ENCODE measurements at regions not wholly inside any gene's neighbourhood (a gene's known extent, or its start where the extent isn't known, plus 50 kb on each side); places are given as distances from the start of the nearest gene placed in this dataset.
"Not testable (repeated sequence)": the region's sequence is repeated elsewhere in the genome, so short reads cannot be mapped to it uniquely, and the experiment has no call there.

DNA sequence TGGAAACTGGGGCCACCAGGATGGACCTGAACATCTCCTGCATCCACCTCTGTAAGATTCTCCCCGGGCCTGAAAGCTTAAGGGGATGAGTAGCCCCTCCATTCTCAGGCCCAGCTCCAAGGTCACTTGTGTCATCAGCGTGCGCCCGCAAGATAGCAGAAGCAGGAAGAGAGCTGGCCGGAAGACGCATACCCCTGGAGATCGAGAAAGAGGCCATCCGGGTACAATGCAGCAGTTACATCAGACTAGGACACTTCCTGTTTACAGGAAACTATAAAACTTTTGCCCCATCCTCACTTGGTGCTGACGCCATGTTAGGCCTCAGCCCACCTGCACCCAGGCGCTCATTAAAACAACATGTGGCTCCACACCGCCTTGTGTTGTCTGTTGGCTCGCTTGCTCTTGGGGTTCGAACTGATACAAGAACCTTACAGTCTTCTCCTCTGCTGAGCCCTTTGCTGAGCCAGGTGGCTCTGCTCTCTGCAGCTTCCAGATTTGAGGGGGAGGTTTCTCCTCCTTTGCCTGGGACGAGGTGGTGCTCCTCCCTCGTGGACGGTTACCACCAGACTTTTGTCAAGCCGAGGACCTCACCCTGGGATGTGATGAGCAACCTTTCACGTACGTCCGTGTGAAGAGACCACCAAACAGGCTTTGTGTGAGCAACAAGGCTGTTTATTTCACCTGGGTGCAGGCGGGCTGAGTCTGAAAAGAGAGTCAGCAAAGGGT is 277.5 kb upstream of the C1orf174 start:
- peaks cover 0 to 12% (median 0%) of the 10 kb centered on the region in 9 donors for H3K27me3 ChIP-seq
- TF ChIP-seq CTCF (IDR thresholded peaks at IDR 0.05) = no peak
- TF ChIP-seq POLR2A (IDR thresholded peaks at IDR 0.05) = no peak
- no peaks in the 10 kb centered on the region for H3K36me3 ChIP-seq
- H3K27ac ChIP-seq = no peak overlapping the region
- DNase-seq (no peak), ATAC-seq (no peak)
- H3K9me3 ChIP-seq = no peaks in the 10 kb centered on the region
- WGBS, 4 donors = 70 to 76% (median 72%) methylated on average over 21 of the region's 21 CpGs
- no peaks in the 10 kb centered on the region for H3K4me1 ChIP-seq
- intact Hi-C loops (cut with DNase I) = no loop called here
- H3K4me3 ChIP-seq = no peak overlapping the region

DNA sequence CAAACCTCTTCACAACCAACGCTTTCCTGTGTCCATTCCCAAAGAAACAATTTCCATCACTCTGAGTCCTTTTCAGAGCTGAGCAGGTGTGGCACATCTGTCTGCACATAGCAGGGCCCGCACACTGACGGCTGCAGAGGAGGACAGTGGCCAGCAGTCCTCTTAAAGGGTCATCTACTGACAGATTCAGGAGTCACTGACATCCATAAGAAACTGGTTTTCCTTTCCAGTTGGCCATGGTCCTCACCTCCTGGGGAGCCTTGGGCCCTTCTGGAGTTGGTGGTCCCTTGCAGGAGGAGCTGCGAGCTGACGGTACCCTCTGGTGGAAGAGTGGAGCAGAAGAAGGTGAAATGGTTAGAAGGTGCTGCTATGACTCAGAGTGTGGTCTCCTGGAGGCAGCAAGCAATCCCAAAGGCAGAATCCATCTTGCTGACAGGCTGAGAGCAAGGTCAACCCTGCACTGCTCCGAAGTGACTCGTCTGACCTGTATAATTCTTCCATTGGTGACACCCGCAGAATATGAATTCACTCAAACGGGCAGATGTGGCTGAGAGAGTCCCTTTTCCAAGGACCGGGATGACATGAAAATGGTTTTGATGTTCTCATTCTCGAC is 278.5 kb upstream of the C1orf174 start:
- H3K36me3 ChIP-seq = no peaks in the 10 kb centered on the region
- intact Hi-C loops (cut with DNase I) = no loop called here
- H3K4me1 ChIP-seq = no peaks in the 10 kb centered on the region
- WGBS, 4 donors = 68 to 81% (median 77%) methylated on average over 11 of the region's 11 CpGs
- H3K27ac ChIP-seq = no peak overlapping the region
- no peak overlapping the region for H3K4me3 ChIP-seq
- peaks cover 0 to 4% (median 0%) of the 10 kb centered on the region in 9 donors for H3K27me3 ChIP-seq
- no peak for ATAC-seq
- no peak for TF ChIP-seq CTCF (IDR thresholded peaks at IDR 0.05)
- TF ChIP-seq POLR2A (IDR thresholded peaks at IDR 0.05) = no peak
- no peaks in the 10 kb centered on the region for H3K9me3 ChIP-seq
- no peak for DNase-seq

DNA sequence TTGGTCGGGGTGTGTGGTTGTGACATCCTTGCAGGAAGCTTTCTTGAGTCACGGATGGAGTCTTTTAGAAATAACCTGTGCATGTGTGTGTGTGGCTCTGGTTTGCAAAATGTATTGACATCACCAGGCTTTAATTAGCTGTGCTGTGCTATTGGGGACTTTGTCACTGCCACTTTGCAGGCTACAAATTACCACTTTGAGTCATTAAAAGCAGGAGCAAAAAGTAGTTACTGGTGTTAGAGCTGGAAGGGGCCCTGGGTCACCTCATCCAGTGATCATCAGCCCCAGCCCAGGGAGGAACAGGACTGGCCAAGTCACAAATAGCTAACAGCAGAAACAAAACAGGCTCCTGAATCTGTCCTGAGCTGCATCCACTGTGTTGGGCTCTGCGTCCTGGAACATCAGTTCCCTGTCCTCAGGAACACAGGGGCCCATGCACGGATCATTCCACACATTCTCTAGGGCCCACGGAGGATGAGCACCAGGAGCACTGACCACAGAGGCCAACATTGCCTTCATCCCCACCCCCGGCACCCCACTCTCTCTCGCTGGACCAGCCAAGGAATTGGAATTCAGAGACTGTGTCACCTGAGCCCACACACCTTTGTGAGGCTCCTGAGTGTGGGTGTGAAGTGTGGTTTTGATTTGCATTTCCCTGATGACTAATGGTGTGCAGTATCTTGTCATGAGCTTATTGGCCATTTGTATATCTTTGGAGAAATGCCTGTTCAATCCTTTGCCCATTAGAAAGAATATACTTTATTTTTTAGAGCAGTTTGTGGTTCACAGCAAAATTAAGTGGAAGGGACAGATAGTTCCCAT is 280.1 kb upstream of the C1orf174 start:
- DNase-seq (no peak), ATAC-seq (no peak)
- Histone ChIP-seq H3K9me3 (no peaks in the 10 kb centered on the region), H3K36me3 (no peaks in the 10 kb centered on the region), H3K4me3 (no peak overlapping the region), H3K4me1 (no peaks in the 10 kb centered on the region), H3K27ac (no peak overlapping the region), H3K27me3 (no peaks in the 10 kb centered on the region)
- intact Hi-C loops (cut with DNase I) = no loop called here
- TF ChIP-seq POLR2A (IDR thresholded peaks at IDR 0.05) = no peak
- TF ChIP-seq CTCF (IDR thresholded peaks at IDR 0.05) = no peak
- 54 to 67% (median 64%) methylated on average over 5 to 7 of the region's 7 CpGs for WGBS, 4 donors

- H3K4me3 ChIP-seq; intact Hi-C loops (cut with DNase I); H3K4me1 ChIP-seq; H3K36me3 ChIP-seq; DNase-seq; ATAC-seq; H3K27ac ChIP-seq; H3K27me3 ChIP-seq; H3K9me3 ChIP-seq: not testable (repeated sequence)
- 62 to 92% (median 79%) methylated on average over 2 of the region's 2 CpGs for WGBS, 4 donors
Observed at GRCh38 chr1:4186486-4186885, 286.4 kb upstream of the C1orf174 start.
